HT-29 (cell line): ENCODE measurements at regions not wholly inside any gene's neighbourhood (a gene's known extent, or its start where the extent isn't known, plus 50 kb on each side); places are given as distances from the start of the nearest gene placed in this dataset.
"Not testable (repeated sequence)": the region's sequence is repeated elsewhere in the genome, so short reads cannot be mapped to it uniquely, and the experiment has no call there.

ENCODE experiments used
- DNase-seq: peaks from one replicate; pipeline ENCODE4 v3.0.0-alpha.2; 2015; ENCODE audit warnings: low spot score

DNA sequence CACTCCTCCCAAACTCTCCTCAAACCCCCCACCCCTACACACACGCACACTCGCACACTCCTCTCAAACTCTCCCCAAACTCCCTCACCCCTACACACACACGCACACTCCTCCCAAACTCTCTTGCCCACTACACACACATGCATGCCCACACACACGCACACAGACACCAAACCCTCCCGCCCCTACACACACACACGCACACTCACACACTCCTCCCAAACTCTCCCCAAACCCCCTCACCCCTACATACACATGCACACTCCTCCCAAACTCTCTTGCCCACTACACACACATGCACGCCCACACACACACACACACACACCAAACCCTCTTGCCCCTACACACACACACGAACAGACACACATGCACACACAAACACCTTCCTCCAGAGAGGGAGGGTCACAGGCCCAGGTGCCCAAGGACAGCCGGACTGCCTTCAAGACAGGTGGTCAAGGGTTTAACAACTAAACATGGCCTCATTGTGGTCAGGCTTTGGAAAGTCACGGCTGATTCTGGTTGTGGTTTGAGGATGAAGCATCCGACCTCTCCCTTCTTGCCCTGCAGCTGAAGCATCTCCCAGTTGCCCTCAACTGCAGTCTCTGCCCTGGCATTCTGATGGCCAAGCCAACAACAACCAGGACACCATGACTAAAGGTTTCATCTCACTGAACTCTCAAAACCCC lies 72.3 kb upstream of the SNTG2 start:
- DNase-seq: no peak

DNA sequence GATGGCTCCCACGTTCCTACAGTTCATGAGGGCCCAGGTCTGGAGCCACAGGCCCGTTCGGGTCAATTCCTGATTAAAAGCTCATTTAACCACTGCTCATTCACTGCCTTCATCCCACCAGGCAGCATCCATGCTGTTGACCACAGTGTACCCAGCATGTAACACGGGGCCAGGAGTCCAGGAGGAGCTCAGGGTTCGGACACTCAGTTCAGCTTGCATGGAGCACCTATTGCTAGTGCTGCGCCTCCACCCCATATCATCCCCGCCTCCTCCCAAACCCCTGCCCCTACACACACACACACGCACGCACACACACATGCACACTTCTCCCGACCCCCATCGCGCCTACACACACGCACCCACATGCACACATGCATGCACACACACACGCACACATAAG lies 72.9 kb upstream of the SNTG2 start:
- DNase-seq: no peak

DNA sequence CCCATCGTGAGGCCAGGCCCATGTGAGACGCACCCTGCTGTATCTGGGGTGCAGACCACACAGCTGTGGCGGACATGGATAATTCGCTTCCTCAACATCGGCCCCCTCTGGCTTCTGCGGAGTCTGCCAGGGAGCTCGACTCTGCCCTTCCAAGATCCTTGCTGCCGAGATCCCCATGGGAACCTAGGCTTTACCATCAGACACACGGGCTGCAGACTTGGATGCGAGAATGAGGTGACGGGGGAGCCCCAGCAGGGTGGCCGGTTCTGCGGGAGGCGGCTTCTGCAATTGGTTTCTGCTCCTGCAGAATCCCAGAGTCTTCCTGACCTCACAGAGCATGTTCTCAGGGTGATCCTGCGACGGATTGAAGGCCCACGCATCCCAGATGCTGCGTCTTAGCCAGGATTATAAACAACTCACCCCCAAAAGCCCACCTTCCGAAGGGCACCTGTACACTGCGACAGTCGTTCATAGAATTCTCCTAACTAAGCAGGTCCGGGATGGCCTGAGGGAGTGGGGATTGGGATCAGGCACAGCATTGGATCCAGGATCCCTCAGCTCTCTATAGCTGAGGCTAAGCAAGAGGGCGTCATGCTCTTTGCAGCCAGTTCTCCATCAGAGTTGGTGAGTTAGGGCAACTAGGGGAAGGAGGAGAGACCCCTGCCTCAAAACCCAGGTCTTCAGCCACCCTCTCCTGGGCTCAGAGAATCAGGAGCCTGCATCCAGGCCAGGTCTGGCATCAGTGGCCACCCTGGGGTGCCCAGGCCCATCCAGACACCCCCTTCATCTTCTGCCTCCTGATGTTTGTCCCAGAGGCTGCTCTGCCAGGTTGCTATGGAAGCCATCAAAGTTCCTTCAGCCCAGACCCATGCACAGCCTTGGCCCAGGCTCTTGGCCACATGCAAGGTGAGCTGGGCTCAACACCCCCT lies 74.7 kb upstream of the SNTG2 start:
- no peak for DNase-seq

DNA sequence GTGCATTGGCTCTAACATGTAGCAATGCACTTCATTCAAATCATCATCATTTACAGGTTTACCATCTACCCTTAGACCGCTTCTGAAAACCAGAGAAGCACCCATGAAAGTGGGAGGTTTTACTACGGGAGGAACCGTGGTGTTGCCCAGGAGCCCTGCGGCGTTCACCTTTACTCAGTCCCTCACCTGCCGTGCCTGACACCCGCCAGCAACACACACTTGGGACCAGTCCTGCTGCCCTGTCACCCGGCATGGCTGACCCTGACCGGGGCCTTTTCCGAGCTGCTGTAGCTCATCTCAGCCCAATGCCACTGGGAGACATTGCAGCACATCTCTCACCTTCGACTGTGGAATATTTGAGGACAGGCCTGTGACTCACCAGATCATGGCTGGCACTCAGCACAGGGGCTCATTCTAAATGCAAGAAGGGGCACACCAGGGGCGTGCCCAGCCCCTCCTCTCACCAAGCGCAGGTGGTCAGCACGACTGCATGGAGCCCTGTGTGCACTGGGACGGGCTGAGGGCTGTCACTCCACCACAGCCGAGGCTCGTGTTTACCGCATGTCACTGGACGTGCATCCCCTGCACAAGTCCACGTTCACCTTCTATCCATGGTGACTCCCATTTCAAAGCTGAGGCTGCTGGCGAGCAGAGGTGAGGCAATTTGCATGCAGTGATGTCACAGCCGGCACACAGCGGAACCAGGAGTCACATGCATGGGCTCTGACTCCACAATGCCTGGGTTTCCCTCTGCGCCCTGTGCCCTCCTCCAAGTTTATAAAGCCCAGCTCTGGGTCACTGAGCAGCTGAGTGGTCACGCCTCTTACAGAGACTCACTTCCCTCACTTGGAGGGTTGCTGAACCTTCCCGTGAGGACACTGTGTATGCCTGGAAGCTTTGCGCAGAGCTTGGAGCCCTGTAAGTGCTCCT lies 76.7 kb upstream of the SNTG2 start:
- no peak for DNase-seq

DNA sequence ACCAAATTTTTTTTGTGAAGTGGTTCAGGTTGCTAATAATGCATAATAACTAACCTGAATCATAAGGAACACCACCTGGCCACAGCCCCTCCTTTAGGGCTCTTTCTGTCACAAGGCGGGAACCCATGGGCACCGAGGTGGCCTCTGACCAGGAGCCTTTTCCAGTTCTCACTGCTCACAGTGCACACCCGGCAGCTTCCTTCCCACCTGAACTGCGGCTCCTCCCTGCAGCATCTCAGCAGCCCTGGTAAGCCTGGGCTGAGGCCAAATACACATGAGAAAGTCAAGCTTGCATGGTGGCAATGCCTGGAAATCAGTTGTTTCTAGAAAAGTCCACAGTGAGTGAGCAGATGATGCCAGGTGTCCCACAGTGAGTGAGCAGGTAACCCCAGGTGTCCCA lies 77.6 kb upstream of the SNTG2 start:
- DNase-seq: no peak

DNA sequence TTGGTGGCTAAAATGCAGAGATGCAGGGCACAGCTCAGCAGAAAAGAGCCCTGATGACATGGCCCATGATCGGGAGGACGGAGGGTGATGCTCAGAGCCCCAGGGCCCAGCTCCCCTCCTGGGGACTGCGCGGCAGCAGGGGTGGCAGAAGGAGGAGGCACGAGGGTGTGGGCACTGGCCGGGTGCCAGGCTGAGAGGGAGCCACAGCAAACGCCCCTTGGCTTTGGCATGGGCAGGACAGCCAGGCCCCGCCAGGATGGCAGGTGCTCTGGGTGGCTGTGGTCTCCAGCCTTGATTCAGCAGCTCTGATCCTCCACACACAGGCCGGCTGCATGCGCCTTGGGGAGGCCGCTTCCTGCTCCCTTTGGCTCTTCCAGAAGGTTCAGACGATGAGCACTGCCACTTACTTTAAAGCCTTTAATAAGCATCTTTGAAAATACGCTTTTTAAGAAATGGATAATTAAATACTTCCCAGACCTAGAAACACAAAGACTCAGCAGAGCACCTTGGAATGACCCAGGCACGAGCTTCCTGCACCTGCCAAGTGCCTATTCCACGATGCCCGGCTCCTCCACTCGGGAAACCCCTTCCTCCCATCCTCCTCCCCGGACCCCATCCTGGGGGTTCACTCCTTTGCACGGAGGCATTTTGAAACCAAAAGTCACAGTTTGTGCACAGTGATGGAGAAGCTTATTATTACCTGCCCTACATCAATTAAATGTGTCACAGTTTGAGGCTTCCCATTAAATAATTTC lies 78.5 kb upstream of the SNTG2 start:
- DNase-seq: no peak

DNA sequence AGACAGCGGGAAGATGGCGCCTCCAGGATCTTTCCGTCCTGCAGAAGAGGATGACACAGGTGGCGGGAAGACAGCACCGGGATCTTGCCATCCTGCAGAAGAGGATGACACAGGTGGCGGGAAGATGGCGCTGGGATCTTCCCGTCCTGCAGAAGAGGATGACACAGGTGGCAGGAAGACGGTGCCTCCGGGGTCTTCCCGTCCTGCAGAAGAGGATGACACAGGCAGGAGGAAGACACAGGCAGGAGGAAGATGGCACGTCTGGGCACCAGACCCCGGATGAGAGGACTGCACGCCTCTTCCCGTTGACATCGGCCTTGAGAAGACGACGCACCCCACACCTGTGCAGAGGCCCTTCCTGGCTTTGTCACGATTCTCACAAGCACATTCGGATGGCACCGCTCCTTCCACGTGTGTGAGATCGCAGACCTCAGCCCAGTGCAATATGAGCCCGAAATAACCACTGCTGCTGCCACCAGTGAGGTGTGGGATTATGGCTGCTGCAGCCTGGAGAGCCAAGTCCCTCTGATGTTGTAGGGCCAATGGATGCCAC lies 79.4 kb upstream of the SNTG2 start:
- DNase-seq: no peak

DNA sequence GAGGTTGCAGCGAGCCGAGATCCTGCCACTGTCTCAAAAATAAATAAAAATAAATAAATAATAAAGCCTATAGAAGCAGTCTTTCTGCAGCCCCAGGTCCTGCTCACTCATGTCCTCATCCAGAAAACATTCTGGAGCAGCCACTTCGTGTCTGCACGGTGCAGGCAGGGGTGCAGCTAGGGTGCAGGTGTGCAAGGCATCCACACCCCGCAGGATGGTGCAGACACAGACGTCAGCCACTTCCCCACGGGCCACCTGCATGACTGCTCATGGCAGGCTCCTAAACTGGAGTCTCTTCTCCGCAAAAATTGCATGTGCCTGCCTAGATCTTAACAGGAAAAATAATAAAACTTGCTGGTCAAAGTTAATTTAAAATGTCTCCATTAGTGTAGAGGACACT lies 80.2 kb upstream of the SNTG2 start:
- DNase-seq: no peak

DNA sequence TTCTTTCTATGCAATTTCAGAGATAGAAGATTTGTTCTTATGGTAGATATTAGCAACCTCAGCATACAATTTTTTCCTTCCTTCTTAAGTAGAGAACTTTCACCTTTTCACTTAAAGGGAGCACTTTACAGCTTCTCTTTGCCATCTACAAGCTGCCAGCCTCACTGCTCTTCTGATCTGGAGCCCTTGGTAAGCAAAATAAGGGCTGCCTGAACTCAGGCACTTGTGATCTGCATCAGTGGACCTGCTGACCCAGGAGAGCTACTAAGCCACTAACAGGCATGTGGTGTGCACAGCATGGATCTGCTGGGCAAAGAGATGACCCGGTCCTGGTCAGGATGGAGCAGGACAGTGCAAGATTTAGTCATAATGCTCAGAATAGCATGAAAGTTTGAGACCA lies 80.8 kb upstream of the SNTG2 start:
- DNase-seq: no peak

DNA sequence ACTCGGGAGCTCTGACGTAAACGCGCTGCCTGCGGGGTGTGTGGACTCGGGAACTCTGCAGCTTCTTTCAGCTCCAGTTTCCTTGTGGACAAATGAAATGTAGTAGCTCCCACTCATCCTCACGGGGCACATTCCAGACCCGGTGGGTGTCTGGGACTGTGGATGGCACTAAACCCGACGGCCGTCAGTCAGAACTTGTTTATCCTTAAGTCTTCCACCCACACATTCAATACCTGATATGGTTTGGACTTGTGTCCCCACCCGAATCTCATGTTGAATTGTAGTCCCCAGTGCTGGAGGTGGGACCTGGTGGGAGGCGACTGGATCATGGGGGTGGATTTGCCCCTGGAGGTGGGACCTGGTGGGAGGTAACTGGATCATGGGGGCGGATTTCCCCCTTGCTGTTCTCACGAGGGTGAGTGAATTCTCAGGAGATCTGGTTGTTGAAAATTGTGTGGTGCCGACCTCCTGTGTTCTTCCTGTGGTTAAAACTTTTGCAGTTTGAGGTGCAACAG lies 81.2 kb upstream of the SNTG2 start:
- no peak for DNase-seq

DNA sequence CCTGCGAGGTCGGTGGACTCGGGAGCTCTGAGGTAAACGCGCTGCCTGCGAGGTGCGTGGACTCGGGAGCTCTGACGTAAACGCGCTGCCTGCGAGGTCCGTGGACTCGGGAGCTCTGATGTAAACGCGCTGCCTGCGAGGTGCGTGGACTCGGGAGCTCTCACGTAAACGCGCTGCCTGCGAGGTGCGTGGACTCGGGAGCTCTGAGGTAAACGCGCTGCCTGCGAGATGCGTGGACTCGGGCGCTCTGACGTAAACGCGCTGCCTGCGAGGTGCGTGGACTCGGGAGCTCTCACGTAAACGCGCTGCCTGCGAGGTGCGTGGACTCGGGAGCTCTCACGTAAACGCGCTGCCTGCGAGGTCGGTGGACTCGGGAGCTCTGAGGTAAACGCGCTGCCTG lies 81.8 kb upstream of the SNTG2 start:
- not testable (repeated sequence) for DNase-seq

DNA sequence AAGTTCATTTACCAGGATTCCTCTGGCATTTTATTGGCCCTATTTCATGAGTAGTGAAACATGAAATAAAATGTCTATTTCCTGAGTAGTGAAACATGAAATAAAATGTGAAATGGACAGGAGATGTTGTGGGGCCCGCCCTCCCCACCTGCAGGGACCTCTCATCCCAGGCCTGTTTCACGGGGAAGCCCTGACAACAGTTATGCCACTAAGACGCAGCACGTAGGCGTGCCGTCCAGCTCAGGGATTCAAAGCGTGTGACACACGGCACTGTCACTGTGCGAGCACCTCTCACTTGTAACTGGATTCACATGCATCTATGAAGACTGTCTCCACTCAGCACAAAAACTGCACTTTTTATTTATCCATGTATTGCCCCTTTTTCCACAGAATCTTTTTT lies 83.4 kb upstream of the SNTG2 start:
- no peak for DNase-seq

DNA sequence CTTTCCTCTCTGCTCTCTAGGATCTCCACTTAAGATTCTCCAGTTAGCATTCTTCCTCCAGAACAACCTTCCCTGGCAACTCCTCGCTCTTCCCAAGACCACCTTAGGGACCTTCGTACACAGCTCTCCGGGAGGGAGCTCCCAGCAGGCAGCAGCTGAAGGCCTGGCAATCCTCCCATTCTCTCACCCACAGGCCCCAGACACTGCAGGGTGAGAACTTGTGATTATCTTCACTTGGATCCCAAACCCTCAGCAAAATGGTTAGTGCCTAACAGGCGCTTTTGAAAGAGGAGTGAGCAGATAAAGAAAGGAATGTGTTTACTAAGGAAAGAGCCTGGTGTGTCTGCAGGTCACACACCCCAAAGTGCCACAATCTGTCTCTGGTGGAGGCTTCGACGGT lies 83.8 kb upstream of the SNTG2 start:
- no peak for DNase-seq

DNA sequence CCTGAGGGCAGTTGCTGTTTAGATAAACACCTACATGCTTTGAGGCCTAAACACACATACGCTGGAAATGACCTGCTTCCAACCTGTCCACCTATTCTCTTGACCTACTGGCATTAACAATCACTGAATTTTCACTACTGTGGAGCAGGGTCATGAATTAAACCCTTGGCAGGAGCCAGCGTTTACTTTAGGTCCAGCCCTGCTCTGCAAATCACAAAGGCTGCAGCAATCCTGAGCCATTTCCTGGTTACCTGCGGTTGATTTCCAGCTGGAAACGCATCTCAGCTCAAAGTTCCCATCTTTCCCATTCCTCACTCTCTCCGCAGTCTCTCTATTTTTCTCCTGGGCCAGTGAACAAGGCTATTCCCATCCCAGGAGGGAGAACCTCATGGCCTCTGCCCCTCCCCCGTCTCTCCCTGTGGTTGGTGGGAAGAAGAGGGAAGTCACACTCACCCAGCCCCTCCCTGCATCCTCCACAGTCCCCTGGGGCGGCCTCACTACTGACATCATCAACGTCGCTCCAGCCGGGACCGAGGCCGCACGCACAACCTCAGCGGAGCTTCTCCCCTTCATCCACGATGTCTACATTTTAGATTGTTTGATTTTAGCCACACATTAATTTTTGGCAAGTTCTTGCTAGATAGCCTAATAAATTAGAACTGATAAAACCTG lies 84.5 kb upstream of the SNTG2 start:
- no peak for DNase-seq

DNA sequence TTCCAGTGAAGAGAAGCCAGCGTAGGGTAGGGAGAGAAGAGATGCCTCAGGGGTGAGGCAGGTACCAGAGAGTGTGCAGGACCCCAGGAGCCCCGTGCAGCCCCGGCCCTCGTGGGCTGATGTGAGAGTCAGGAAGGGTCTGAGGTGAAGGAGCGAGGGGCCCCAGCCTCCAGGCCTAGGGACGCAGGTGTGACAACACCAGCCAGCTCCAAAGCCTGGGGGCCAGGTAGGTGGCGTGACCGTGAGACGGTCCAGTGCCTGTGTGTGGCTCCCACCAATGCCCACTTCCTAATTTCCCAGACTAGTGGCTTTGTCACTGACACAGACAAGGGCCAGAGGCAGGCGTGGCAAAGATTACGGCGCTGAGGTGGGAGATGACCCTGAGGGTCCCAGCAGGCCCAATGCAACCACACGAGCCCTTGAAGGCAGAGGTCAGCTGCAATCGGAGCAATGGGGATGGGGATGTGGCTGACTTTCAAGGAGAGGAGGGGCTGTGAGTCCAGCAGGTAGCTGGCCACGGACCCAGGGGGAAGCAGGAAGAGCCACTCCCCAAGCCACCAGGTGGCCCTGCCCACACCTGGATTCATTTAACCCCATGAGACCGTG lies 86.0 kb upstream of the SNTG2 start:
- DNase-seq: no peak

DNA sequence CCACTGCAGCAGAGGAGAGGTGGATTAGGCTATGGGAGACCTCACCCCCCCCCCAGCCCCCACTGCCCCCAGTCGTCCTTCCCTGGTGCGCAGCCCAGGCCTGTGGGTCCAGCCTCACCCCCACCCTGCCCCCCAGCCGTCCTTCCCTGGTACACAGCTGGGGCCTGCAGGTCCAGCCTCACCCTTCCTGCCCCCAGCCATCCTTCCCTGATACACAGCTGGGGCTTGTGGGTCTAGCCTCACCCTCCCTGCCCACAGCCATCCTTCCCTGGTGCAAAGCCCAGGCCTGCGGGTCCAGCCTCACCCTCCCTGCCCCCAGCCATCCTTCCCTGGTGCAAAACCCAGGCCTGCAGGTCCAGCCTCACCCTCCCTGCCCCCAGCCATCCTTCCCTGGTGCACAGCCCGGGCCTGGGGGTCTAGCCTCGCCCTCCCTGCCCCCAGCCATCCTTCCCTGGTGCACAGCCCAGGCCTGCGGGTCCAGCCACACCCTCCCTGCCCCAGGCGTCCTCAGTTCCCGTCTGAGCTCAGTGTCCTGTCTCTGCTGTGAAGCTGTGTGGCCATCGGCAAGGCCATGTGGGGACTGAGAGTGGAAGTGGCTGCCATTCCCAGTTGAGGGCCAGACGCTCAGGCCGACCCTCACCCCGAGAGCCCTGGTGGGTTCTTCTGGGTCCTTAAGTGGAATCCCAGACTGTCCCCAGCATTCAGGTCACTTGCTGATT lies 86.8 kb upstream of the SNTG2 start:
- no peak for DNase-seq

DNA sequence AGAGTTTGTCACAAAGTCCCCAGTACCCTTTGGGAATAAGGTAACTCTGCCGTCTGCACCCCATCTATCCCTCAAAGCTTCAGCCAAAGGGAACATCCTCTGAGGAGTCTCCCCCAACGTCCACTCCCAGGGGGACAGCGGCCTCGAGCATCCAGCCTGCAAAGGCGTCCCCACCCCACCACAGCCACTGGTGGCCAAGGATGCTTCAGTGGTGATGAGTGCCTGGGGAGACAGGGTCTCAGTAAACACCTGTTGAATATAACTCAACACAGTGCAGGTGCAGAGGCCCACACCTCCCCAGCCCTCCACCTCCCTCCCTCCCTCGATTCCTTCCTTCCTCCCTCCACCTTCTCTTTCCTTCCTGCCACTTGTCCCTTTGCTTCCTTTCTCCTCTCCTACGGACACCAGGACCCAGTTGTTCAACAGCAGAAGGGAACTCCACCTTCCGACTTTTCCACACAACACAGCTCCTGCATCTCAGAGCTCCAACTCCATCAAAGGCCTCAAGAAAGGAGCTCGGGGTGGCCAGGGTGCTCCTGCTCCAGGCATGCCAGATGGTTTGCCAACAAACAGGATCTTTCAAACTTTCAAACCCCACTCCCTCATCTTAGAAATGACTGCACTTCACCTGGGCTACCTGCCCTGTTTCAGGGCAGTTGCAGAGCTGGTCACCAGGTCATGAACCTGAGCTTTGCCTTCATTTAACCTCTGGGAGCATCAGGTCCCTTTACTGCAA lies 87.8 kb upstream of the SNTG2 start:
- no peak for DNase-seq

DNA sequence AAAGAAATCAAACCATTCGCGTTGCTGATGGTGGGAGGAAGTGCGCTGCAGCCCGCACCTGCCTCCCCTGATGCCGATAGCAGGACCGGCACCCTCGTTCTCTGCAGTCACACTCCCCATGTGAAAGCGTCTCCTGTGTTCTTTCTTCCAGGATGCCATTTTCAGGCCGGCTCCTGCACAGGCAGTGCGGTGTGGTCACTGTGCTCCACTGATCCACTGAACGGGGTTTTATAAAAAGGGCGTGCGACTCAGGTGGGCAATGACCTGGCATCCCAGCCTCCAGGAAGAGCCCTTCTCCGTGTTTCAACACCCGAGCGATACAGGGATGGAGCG lies 88.3 kb upstream of the SNTG2 start:
- DNase-seq: no peak
